HG02588 (cell line): ENCODE measurements at regions not wholly inside any gene's neighbourhood (a gene's known extent, or its start where the extent isn't known, plus 50 kb on each side); places are given as distances from the start of the nearest gene placed in this dataset.

Source experiments
- ATAC-seq: cut with Tn5 transposase; IDR thresholded peaks from one replicate; pipeline ENCODE4 v1.9.1; 2021; ENCODE audit warnings: mild to moderate bottlenecking, moderate library complexity; ENCODE audit not compliant: unreplicated experiment

GRCh38 chr10:10617686-10618085 is 400.0 kb upstream of the CELF2 start:
- ATAC-seq: no peak

DNA sequence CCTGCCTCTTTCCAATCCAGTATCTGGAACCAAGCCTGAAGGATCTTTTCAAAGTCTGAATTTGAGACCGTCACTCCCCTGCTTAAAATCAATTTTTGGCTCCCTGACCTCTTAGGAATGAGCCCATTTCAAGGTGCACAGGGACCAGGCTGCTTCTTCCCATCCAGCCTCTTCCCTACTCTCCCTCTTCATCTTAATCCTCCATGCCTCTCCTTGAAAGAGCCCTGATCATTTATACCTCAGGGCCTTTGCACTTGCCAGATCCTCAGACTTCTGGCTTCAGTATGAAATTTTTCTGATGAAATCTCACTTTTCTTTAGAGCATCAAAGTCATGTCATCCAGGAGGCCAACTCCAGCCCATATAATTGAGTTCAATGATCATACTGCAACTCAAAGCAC is 399.5 kb upstream of the CELF2 start:
- ATAC-seq: no peak

- no peak for ATAC-seq
Observed at GRCh38 chr10:10623958-10624566, 393.6 kb upstream of the CELF2 start.

- ATAC-seq: no peak
Observed at GRCh38 chr10:10624567-10624962, 393.1 kb upstream of the CELF2 start.

DNA sequence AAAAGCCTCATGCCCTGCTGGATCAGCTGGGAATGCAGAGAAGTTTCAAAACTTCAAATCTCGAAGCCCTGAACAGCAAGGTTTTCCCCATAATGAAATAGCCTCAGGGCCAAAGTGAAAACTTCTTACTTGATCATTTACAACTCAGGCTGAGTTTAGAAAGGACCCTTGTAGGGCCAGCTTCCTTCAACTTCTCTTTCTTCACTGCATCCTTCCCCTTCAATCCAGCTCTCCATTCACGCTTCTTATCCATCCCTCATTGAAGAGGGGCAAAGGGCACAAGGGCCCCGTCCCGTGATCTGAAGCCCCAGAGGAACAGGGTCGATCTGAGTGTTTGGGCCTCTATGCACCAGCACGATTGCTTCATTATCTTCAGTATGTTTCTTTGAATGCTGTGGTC is 392.2 kb upstream of the CELF2 start:
- ATAC-seq: no peak

DNA sequence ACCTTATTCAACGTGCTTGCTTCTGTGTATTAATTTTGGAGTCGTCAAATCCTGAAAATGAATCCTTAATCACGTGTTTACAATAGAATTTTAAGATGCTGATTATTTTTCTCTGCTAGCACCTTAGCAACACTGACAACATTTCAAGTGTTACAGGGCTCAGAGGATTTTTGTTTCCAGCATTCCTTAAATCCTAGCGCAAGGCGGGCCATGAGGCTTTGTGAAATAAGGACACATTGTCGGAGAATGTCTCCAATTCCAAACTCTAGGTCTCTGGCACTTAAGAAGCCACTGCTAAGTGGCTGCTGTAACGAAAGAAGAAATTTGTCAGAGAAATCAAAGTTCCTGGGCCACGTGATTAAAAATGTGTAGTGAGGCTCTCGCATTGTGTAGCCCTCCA is 390.9 kb upstream of the CELF2 start:
- no peak for ATAC-seq

GRCh38 chr10:10627414-10627813 is 390.3 kb upstream of the CELF2 start:
- ATAC-seq: no peak

DNA sequence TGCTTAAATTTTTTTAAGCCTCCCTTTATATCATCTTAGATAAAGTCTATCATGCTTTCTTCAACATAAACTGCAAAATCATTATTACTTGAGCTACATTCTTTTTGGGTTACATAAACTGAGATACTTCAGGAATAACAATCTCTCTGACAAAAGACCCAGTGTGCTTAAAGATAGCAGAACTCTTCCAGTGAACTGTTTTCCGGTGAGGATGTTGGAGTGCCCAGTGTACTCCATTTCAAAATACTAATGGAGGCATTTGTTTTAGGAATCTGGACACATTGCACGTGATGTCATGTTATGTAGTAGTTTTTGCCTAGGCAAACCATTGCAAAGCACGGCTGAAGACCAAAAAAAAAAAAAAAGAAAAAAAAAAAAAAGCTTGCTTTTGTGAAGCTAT is 388.2 kb upstream of the CELF2 start:
- ATAC-seq: no peak

GRCh38 chr10:10630281-10630680 is 387.4 kb upstream of the CELF2 start:
- no peak for ATAC-seq

DNA sequence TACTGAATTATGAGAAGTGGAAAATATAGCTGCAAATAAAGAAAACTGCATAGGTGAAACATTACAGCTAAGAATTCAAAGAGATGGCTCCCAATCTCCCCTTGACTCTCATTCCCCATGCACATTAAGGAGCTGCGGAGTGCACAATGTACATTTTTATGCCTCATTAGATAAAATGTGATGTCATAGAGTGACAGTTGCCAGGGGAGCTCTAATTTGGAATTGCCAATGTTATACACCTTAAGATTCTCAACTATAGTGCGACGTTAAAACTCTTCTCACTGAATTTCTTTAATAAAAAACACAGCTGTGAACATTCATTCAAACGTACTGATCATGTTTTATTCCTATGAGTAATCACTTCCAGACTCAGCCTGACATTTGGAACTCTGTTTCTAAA is 386.9 kb upstream of the CELF2 start:
- ATAC-seq: no peak

DNA sequence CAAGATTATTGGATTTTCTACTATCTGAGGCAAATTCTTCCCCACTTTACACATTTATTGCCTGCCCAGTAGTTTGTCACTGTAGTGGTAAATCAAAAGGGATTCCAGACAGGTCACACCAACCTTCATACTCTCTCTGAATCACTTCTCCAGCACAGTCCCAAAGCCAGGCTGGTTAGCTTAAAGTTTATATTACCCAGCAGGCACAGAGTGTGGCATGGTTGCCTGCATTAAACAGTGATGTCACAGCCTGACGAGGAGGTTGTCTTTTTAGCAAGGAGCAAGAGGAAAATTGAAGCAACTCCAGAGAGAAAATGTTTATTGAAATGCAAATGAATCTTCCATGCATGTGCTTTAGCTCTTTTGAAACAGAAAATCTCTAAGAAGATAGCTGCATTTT is 375.5 kb upstream of the CELF2 start:
- ATAC-seq: no peak

GRCh38 chr10:10642751-10643150 is 374.9 kb upstream of the CELF2 start:
- ATAC-seq: no peak

GRCh38 chr10:10644008-10644646 is 373.5 kb upstream of the CELF2 start:
- no peak for ATAC-seq

DNA sequence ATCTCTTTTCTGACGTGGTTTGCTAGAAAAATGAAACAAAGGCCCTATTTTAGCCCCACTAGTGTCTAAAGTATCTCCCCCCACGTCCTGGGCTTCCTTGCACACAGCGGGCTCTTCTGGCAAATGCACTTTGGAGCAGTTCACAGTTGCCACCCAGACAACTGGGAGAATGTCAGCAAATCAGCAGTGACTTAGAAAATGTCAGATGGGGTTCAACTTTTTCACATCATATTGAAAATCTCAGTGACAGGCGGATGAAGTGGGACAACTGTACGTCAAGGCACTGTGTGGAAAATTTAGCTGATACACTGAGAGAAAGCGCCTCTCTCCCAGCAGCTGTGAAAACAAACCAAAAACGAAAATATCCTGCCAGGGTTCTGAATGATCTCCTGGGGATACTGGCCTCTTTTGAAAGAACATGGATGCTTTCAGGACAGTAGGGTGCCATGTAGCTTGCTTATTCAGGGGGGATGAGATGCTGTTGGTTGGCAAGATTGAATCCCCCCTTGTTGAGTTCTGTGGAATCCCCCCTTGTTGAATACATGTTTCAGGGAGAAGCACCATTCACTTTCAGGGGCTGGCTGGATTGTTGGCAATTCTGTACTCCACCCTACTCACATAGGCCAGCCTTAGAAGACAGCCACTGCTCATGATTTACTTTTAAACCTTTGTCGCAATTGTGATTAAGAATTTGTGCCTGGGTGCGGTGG is 372.8 kb upstream of the CELF2 start:
- ATAC-seq: no peak

DNA sequence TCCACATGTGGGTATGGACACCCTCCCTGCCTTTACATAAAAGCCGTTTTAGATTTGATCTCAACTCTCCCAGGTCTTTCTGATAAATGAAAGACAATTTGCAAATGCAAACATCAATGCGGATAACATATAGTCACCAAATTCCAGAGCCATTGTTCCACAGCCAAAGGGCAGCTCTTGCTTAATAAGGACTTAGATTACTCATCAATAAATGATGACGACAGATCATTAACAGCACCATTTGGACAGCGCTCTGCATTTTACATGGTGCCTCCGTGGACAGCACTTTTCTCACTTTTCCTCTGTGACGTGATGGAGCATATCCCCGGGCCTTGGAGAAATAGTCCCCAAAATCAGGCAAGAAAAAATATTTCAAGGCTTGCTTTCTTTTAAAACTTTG is 370.3 kb upstream of the CELF2 start:
- no peak for ATAC-seq

DNA sequence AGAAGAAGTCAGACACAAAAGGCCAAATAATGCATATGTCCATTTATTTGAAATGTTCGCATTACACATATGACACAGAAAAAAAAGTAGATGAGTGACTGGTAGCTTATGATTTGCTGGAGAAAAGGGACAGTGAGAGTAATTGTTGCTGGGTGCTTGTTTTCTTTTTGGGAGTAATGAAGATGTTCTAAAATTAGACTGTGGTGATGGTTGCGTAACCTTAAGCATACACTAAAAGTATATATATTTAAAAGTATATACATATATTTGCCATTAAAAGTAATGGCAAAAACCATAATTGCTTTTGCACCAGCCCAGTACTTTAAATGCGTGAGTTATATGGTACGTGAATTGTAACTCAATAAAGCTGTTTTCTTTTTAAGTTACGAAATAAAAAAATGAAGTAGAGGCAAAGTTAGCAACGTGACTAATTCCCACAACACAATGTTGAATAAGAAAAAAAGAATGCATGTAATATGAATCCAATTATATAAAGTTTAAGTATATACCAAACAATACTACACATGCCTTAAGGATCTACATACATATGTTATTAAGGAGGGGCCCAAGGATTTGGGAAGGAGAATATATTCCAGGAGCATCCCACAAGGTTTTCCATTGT is 360.4 kb upstream of the CELF2 start:
- ATAC-seq: no peak

GRCh38 chr10:10658172-10658785 is 359.4 kb upstream of the CELF2 start:
- no peak for ATAC-seq

DNA sequence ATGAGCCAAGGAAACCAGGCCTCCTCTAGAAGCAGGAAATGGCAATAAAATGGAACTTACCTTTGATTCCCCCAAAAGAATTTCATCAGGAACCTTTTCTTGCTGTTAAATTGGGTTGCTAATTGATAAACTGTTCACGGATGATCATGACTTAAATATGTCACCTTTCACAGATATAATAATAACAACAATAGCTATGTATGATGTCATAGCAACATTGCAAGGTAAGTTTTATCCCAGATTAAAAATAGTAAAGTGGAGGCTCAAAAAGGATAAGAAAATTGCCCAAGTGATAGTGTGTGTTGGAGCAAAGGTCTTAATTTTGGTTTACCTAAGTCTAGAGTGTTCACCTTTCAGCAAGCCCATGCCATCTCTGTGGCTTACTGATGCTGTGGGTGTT is 357.6 kb upstream of the CELF2 start:
- ATAC-seq: no peak

DNA sequence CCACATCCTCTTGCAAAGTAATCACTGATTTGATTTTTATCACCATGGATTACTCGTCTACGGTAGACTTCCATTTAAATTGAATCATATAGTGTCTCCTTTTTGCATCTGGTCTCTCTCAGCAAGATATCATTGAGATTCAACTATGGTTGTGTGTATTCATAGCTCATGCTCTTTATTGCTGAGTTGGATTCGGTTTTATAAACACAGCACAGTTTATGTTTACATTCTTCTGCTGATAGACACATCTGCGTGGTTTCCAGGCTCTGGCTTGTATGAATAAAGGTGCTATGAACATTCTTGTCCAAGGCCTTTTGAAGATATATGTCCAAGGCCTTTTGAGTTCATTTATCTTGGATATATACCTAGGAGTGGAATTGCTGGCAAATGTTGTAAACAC is 356.5 kb upstream of the CELF2 start:
- no peak for ATAC-seq

DNA sequence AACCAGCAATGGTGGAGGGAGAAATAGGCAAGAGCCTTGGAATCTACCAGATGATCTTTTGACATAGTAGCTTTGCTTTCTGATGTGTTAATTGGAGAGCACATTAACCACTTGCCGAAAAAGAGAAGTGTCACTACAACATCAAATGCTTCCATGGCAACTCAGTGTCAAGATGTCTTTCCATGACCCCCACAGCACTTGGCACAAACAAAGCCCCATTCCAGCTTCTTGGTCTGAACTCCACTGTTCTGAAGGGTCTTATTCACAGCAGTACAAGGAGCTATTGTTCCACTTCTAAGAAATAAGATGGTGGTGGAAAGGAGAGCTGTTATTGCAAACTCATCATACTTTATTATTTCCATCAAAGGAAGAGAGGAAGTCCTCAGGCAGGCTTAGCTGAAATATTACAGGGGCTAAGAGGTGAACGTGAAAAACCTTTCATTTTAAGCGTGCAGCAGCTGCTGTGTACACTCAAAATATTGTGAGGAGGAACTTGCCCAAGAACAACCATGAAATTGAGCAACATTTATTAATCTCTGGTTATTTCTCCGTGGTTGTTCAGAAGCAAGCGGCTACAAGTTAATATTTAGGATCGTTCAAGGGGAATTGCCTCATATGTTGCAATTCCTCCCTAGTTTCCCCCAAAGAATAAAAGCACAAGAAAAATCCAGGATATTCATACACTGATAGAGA is 354.8 kb upstream of the CELF2 start:
- ATAC-seq: no peak

GRCh38 chr10:10663622-10664021 is 354.1 kb upstream of the CELF2 start:
- ATAC-seq: no peak
